LoVo (cell line): ENCODE measurements at regions not wholly inside any gene's neighbourhood (a gene's known extent, or its start where the extent isn't known, plus 50 kb on each side); places are given as distances from the start of the nearest gene placed in this dataset.
"Not testable (repeated sequence)": the region's sequence is repeated elsewhere in the genome, so short reads cannot be mapped to it uniquely, and the experiment has no call there.

Source experiments
- DNase-seq: peaks from one replicate; pipeline ENCODE4 v3.0.0-alpha.2; 2016; ENCODE audit warnings: low spot score

GRCh38 chr4:45248106-45248505 is 521.8 kb upstream of the GNPDA2 start:
- not testable (repeated sequence) for DNase-seq

DNA sequence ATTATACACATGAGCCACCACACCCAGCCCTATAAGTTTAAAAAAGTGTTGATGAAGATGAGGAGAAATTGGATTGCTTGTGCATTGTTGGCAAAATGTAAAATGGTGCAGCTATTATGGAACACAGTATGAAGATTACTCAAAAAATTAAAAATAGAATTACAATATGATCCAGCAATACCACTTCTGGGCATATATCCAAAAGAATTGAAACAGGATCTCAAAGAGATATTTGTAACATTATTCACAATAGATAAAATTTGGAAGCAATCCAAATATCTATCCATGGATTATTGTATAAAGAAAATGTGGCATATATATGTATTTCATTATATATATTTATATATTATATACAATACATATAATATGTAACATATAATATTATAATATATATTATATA is 515.6 kb upstream of the GNPDA2 start:
- DNase-seq: no peak

DNA sequence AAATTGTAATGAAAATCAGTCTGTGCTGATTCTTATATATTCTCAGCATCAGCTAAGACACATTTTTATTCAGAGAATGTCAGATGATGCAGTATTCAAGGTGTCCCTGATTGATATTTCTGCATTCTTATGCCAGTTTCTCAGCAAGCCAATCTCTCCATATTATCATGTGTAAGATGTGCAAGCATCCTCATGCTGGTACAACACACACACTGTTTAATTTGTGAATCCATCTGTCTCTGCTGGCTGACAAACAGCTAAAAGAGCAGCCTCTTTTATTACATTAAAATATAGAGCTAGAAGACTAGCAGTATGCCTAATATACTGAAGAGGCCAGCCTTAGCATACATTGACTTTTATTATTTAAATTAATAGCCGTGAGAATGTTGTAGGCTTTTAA is 502.9 kb upstream of the GNPDA2 start:
- no peak for DNase-seq

DNA sequence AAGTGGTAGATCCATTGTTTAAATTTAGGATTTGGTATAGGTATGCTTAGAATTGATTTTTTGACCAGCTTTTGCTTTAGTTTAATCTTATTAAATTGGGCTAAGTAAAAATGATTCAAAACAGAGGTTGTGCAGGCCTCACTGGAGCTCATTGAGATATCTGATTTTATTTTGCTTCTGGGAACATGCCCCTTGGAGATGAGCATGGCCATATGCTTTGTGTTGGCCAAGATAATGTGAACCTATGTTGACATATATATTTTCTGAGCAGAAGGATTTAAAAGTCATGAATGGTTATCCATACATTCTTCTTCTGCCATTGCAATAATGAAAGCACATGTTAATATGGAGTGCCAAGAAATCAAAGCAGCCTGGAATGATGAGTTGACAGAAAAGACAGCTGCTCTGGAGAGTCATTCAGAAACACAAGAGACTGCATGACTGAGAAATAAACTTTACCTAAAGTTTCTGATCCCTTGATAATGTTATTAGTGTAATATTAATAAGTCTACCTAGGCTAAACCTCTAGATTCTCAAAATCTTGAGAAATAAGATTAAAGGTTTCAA is 489.7 kb upstream of the GNPDA2 start:
- no peak for DNase-seq

DNA sequence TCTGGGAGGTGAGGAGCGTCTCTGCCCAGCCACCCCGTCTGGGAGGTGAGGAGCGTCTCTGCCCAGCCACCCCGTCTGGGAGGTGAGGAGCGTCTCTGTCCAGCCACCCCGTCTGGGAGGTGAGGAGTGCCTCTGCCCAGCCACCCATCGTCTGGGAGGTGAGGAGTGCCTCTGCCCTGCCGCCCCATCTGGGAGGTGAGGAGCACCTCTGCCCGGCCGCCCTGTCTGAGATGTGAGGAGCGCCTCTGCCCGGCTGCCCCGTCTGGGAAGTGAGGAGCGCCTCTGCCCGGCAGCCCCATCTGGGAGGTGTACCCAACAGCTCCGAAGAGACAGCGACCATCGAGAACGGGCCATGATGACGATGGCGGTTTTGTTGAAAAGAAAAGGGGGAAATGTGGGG is 482.1 kb upstream of the GNPDA2 start:
- not testable (repeated sequence) for DNase-seq

DNA sequence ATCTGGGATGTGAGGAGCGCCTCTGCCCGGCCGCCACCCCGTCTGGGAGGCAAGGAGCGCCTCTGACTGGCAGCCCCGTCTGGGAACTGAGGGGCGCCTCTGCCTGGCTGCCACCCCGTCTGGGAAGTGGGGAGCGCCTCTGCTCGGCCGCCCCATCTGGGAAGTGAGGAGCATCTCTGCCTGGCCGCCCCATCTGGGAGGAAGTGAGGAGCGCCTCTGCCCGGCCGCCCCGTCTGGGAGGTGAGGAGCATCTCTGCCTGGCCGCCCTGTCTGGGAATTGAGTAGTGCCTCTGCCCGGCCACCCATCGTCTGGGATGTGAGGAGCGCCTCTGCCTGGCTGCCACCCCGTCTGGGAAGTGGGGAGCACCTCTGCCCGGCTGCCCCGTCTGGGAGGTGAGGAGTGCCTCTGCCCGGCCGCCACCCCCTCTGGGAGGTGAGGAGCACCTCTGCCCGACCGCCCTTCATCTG is 481.5 kb upstream of the GNPDA2 start:
- DNase-seq: not testable (repeated sequence)

DNA sequence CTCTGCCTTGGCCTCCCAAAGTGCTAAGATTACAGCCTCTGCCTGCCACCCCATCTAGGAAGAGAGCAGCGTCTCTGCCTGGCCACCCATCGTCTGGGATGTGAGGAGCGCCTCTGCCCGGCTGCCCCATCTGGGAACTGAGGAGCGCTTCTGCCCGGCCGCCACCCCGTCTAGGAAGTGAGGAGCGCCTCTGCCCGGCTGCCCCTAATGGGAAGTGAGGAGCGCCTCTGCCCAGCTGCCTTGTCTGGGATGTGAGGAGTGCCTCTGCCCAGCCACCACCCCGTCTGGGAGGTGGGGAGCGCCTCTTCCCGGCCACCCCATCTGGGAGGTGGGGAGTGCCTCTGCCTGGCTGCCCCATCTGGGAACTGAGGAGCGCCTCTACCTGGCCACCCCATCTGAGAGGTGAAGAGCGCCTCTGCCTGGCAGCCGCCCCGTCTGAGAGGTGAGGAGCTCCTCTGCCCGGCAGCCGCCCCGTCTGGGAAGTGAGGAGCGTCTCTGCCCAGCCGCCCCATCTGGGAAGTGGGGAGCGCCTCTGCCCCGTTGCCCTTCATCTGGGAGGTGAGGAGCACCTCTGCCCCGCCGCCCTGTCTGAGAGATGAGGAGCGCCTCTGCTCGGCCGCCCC is 481.0 kb upstream of the GNPDA2 start:
- not testable (repeated sequence) for DNase-seq

DNA sequence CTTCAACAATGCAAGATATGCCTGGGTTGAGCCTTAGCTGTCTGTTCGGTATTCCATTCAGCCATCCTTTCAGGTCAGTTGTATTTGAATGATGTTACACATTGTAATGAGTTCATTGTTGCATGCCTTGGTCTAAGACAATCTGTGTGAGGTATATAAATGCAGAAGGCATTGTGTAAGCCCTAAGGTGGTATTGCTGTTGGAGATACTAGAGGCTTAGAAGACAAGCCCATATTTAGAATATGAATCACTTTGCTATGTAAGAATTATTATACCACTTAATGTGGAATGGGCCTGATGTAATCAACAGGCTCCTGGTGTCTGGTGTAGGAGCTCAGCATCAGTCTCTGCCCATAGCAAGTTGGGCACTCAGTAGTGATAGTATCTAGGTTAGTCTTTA is 473.4 kb upstream of the GNPDA2 start:
- no peak for DNase-seq

DNA sequence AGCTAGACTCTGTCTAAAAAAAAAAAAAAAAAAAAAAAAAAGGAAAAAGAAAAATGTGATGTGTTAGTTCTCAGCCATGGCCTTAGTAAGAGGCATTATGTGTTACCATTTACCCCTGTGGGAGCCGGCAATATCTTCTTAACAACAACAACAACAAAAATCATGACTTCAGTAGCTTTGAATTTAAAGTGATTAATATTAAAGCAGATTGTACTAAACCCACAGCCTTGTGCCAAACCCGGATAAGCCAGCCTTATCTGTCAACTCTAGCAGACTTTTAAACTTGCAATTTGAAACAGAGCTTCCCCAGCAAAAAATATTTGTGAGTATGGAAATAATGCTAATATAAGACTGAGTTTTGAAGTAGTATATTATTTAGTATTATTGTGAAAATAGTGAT is 462.1 kb upstream of the GNPDA2 start:
- no peak for DNase-seq

- no peak for DNase-seq
Measured at GRCh38 chr4:45186249-45186648, 459.9 kb upstream of the GNPDA2 start.

DNA sequence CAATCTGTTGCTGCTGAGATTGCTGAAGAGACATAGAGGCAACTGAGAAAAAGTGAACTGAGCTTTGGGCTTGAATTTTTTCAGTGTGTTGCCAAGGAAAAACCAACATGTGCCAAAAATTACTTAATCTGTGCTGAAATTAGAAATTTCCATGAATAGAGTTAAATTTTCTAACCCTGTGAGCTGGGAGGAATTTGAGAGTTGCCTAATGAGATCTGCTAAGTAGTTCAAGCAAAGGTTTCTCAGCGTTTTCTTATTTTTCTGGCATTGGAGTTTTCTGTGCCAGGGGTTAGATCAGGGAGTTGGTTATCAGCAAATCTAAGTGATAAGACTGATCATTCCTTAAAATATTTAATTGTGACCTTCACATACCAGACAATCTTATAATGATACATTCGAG is 457.5 kb upstream of the GNPDA2 start:
- no peak for DNase-seq

- no peak for DNase-seq
Measured at GRCh38 chr4:45172636-45173035, 446.3 kb upstream of the GNPDA2 start.

GRCh38 chr4:45160951-45161350 is 434.6 kb upstream of the GNPDA2 start:
- no peak for DNase-seq

DNA sequence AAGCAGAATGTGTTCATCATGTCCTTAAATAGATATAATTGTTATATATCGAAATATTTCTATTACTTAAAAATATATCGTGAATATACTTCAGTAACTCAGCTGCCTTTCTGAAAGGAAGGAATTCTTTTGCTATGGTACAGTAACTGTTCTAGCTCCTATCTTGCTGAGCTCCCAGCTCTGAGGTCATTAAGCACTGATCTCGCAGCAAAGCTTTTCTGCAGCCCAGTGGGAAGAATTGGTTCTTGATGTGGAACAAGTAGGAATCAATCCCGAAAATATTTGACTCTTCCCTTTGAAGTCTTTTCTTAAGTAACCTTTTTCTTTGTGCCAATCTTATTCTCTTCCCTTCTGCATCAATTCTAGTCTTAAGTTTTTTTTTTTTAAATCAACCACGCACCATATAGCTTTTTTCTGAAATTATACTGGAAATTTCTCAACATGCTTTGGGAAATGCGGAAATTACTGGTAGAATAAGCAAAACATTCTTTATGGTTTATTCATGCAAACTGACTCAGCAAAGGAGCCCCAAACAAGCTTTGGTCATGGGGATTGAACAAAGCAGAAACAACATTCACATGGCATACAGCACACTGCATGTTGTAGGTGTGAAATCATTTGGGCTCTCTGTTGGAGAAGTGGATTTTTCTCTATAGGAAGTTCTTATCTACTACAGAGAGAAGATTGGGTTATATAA is 428.9 kb upstream of the GNPDA2 start:
- no peak for DNase-seq

DNA sequence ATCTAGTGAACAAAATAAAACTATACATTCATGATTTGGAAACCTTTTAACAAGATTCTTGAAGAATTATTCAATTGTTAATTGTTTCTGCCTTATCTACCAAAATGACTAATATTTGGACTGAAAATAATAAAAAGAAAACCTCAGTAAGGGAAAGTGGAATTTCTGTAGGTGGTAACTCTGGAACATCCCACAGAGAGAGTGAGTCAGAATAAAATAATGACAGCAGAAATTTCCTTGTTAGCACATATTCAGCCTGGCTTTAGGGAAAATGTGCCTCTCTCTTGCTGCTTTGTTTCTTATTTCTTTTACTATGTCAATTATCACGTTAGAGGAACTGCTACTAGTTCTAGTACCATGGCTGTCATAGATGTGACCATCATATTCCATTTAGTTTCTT is 421.5 kb upstream of the GNPDA2 start:
- no peak for DNase-seq

- no peak for DNase-seq
Measured at GRCh38 chr4:45131020-45131419, 404.7 kb upstream of the GNPDA2 start.

DNA sequence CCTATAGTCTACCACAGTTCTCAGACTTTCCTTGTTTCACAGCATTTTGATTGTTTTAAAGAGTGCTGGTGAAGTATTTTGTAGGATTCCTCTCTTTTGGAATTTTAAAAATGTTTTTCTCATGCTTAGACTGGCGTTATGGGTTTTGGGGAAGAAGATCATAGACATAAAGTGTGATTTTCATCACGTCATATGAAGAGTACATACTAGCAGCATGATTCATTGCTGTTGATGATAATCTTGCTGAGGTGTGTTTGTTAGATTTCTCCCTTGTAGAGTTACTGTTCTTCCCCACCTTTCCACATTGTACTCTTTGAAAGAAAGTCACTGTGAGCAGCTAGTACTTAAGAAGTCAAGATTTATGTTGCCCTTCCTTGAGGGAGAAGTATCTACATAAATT is 396.1 kb upstream of the GNPDA2 start:
- no peak for DNase-seq

DNA sequence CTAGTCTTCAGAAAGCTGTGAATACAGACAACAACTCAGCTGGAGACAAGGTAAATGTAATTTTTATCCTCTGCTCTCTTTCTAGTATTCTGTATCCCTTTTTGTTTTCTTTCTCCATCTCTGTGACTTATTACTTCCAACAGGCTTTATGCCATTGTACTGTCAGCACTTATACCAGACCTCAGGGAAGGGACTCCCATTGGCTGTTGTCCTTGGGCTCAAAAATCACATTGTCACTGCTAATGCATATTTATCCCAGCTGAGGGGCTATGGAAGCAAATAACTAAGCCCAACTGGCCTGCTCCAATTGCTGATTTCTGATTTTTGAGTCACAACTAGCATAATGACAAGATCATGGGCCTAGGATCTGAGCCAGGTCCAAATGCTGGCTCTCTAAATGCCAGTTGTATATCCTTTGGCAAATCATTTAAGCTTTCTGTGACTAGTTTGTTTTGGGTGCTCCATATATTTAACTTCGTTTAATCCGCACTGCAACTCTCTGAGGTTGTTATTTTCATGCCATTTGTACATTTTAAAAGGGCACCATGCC is 395.1 kb upstream of the GNPDA2 start:
- no peak for DNase-seq

DNA sequence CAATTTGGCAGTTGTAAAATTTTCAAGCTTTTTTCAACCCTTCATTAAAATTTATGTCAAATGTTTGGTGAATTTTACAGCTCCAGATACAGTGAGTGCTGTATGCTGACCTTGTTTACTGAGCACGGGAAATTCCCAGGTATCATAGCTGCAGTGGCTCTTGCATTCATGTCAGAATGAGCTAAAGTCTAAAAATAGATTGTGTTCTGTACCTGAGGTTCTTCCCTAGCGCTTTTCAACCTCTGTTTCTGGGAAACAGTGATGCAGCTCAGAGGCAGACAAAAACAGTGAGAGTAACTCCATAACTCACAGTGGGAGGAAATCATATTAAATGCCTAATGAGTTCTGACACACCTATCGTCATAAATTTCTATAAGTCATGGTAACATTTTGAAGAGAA is 393.8 kb upstream of the GNPDA2 start:
- DNase-seq: no peak

DNA sequence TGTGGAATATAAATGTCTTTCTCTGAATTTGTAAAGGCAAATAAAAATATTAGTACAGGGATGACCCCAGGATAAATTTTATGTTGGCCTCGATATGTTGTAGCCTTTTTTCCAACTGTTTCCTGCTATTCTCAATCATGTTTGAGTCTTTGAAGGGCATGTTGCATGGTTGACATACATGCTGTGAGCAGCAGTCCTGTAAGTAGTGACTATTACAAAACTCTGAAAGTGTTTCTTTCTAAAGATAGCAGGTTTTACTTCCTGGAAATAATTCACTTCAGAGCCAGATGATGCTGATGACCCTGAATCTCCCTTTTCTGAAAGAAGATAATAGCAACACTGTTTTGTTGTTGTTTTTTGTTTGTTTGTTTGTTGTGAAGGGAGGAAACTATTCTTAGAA is 393.0 kb upstream of the GNPDA2 start:
- no peak for DNase-seq

DNA sequence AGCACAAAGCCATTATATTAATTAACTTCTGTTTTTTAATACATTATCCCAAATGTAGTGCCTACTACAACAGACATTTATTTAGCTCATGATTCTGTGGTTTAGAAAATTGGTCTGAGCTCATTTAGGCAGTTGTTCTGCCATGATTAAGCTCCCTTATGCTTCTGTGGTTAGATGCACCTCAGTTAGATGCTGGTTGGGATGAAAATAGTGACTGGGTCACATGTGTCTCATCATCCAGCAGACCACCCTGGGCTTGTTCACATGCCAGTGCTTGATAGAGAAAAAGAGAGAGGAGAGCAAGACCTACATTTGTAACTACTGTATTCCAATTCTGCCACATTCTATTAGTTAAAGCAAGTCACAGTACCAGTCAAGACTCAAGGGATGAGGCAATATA is 376.4 kb upstream of the GNPDA2 start:
- no peak for DNase-seq

GRCh38 chr4:45100956-45101818 is 374.8 kb upstream of the GNPDA2 start:
- no peak for DNase-seq
